HEK293 (cell line): ENCODE measurements at regions not wholly inside any gene's neighbourhood (a gene's known extent, or its start where the extent isn't known, plus 50 kb on each side); places are given as distances from the start of the nearest gene placed in this dataset.
"Not testable (repeated sequence)": the region's sequence is repeated elsewhere in the genome, so short reads cannot be mapped to it uniquely, and the experiment has no call there.

Experiments used
- CTCF ChIA-PET: fragments of 350-600 bp; formaldehyde crosslinking; extraction: SDS; loops from one replicate; lab custom pipeline; 2021; ENCODE audit warnings: antibody characterized with exemption; lab: Yijun Ruan, JAX
- POLR2A ChIA-PET: fragments of 300-600 bp; formaldehyde crosslinking; extraction: SDS; loops from one replicate; lab custom pipeline; 2020; ENCODE audit warnings: antibody characterized with exemption, inconsistent platforms; lab: Yijun Ruan, JAX
- H3K27ac ChIP-seq: fragments of 200-500 bp; sonication (Bioruptor generic); 2 replicates; pipeline ENCODE4 v1.5.1; 2014; ENCODE audit warnings: low read depth, low read length, control low read depth, inconsistent platforms; ENCODE audit errors: extremely low read depth
- H3K36me3 ChIP-seq, 2 experiments: fragments of 200-500 bp in 1 of 2; sonication (Bioruptor generic) in 1 of 2; 1 replicate in 1 of 2; 2 replicates in 1 of 2; pipeline ENCODE4 v1.5.1; 2014 to 2017; ENCODE audit warnings: inconsistent platforms in 2 of 2, low read length in 2 of 2; ENCODE audit not compliant: control insufficient read depth in 2 of 2, insufficient read depth in 1 of 2
- H3K4me1 ChIP-seq: fragments of 200-500 bp; sonication (Bioruptor generic); 2 replicates; pipeline ENCODE4 v1.5.1; 2014; ENCODE audit warnings: mild to moderate bottlenecking, low read length, inconsistent platforms; ENCODE audit not compliant: control insufficient read depth, insufficient read depth
- H3K4me3 ChIP-seq: 2 replicates; pipeline ENCODE4 v1.5.1; 2011; ENCODE audit warnings: low read depth, mild to moderate bottlenecking, control low read depth, low read length, moderate library complexity
- H3K9me3 ChIP-seq: fragments of 200-500 bp; sonication (Bioruptor generic); 2 replicates; pipeline ENCODE4 v1.5.1; 2014; ENCODE audit warnings: low read depth, low read length, inconsistent platforms; ENCODE audit not compliant: control insufficient read depth, insufficient read depth
- SP2 ChIP-seq: fragments of 450-650 bp; formaldehyde crosslinking; IDR thresholded peaks from 2 replicates; pipeline ENCODE4 v1.5.1; 2016; ENCODE audit warnings: missing biosample characterization, missing genetic modification characterization
- TCF7L2 ChIP-seq: IDR thresholded peaks from 2 replicates; pipeline ENCODE4 v1.6.1; 2011; ENCODE audit warnings: low read depth, mild to moderate bottlenecking, inconsistent platforms, low read length, moderate library complexity, borderline replicate concordance
- ZBTB1 ChIP-seq: fragments of 450-650 bp; formaldehyde crosslinking; IDR thresholded peaks from 2 replicates; pipeline ENCODE4 v1.5.1; 2016; ENCODE audit warnings: missing biosample characterization, missing genetic modification characterization
- ZNF146 ChIP-seq: fragments of 450-650 bp; formaldehyde crosslinking; IDR thresholded peaks from 2 replicates; pipeline ENCODE4 v1.5.1; 2016; ENCODE audit warnings: missing biosample characterization, missing genetic modification characterization
- ZNF394 ChIP-seq: fragments of 450-650 bp; formaldehyde crosslinking; IDR thresholded peaks from 2 replicates; pipeline ENCODE4 v1.5.1; 2016; ENCODE audit warnings: missing biosample characterization, missing genetic modification characterization, mild to moderate bottlenecking, moderate library complexity, borderline replicate concordance
- ZNF404 ChIP-seq: fragments of 450-650 bp; formaldehyde crosslinking; IDR thresholded peaks from 2 replicates; pipeline ENCODE4 v1.5.1; 2017; ENCODE audit warnings: missing biosample characterization, missing genetic modification characterization
- ZNF549 ChIP-seq: fragments of 450-650 bp; IDR thresholded peaks from 2 replicates; pipeline ENCODE4 v1.5.1; 2018; ENCODE audit warnings: missing biosample characterization, missing genetic modification characterization, mild to moderate bottlenecking, inconsistent platforms, moderate library complexity
- ZNF571 ChIP-seq: fragments of 450-650 bp; formaldehyde crosslinking; IDR thresholded peaks from 2 replicates; pipeline ENCODE4 v1.5.0; 2017; ENCODE audit warnings: missing biosample characterization, missing genetic modification characterization
- ZNF791 ChIP-seq: fragments of 450-650 bp; formaldehyde crosslinking; IDR thresholded peaks from 2 replicates; pipeline ENCODE4 v1.5.1; 2016; ENCODE audit warnings: missing biosample characterization, missing genetic modification characterization
- ZNF792 ChIP-seq: fragments of 450-650 bp; formaldehyde crosslinking; IDR thresholded peaks from 2 replicates; pipeline ENCODE4 v1.5.1; 2016; ENCODE audit warnings: missing biosample characterization, missing genetic modification characterization
- ZNF837 ChIP-seq: fragments of 450-650 bp; formaldehyde crosslinking; IDR thresholded peaks from 2 replicates; pipeline ENCODE4 v1.5.1; 2016; ENCODE audit warnings: missing biosample characterization, missing genetic modification characterization
- ZNF843 ChIP-seq: fragments of 450-650 bp; formaldehyde crosslinking; IDR thresholded peaks from 2 replicates; pipeline ENCODE4 v1.5.1; 2016; ENCODE audit warnings: missing biosample characterization, missing genetic modification characterization
- ZSCAN23 ChIP-seq: fragments of 450-650 bp; formaldehyde crosslinking; IDR thresholded peaks from 2 replicates; pipeline ENCODE4 v1.5.1; 2016; ENCODE audit warnings: missing biosample characterization, missing genetic modification characterization
- ZXDB ChIP-seq: fragments of 450-650 bp; formaldehyde crosslinking; IDR thresholded peaks from 2 replicates; pipeline ENCODE4 v1.5.1; 2016; ENCODE audit warnings: missing biosample characterization, missing genetic modification characterization
- TF ChIP-seq, protein P1 (sequence below): fragments of 450-650 bp; formaldehyde crosslinking; IDR thresholded peaks from 2 replicates; pipeline ENCODE4 v1.5.1; 2016; ENCODE audit warnings: missing biosample characterization, missing genetic modification characterization
- TF ChIP-seq, protein P2 (sequence below): fragments of 450-650 bp; formaldehyde crosslinking; IDR thresholded peaks from 2 replicates; pipeline ENCODE4 v1.5.1; 2016; ENCODE audit warnings: missing biosample characterization, missing genetic modification characterization
- TF ChIP-seq, protein P3 (sequence below): fragments of 450-650 bp; formaldehyde crosslinking; IDR thresholded peaks from 2 replicates; pipeline ENCODE4 v1.5.1; 2016; ENCODE audit warnings: missing biosample characterization, missing genetic modification characterization
- TF ChIP-seq, protein P4 (sequence below): fragments of 450-650 bp; formaldehyde crosslinking; IDR thresholded peaks from 2 replicates; pipeline ENCODE4 v1.5.1; 2016; ENCODE audit warnings: missing biosample characterization, missing genetic modification characterization

DNA sequence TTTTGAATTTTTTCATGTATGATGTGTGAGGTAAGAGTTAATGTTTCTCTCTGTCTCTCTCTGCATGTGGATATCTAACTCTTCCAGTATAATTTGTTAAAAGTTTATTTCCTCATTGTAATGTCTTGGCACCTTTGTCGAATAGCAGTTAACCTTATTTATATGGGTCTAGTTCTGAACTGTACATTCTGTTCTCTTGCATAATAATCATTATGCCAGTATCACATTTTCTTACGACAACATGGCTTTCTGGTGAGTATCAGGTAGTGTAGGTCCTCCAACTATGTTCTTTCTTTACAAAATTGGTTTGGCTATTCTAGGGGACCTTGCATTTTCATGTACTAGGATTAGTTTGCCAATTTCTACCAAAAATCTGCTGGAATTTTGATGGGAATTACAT is 337.0 kb upstream of the FZD8 start:
- no peak overlapping the region for H3K27ac ChIP-seq
- no peaks in the 10 kb centered on the region for H3K36me3 ChIP-seq
- TF ChIP-seq ZNF792 (tag by site-specific recombination) = no peak
- TF ChIP-seq, protein P1, sequence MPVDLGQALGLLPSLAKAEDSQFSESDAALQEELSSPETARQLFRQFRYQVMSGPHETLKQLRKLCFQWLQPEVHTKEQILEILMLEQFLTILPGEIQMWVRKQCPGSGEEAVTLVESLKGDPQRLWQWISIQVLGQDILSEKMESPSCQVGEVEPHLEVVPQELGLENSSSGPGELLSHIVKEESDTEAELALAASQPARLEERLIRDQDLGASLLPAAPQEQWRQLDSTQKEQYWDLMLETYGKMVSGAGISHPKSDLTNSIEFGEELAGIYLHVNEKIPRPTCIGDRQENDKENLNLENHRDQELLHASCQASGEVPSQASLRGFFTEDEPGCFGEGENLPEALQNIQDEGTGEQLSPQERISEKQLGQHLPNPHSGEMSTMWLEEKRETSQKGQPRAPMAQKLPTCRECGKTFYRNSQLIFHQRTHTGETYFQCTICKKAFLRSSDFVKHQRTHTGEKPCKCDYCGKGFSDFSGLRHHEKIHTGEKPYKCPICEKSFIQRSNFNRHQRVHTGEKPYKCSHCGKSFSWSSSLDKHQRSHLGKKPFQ = no peak
- TF ChIP-seq, protein P2, sequence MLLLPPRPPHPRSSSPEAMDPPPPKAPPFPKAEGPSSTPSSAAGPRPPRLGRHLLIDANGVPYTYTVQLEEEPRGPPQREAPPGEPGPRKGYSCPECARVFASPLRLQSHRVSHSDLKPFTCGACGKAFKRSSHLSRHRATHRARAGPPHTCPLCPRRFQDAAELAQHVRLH = no peak
- no peak for TF ChIP-seq ZNF146 (tag by site-specific recombination)
- TF ChIP-seq ZNF843 (tag by site-specific recombination) = no peak
- no peak for TF ChIP-seq ZNF549 (tag by site-specific recombination)
- H3K4me1 ChIP-seq = no peaks in the 10 kb centered on the region
- ChIA-PET CTCF (no interaction called here), POLR2A (no interaction called here)
- no peaks in the 10 kb centered on the region for H3K9me3 ChIP-seq
- no peak overlapping the region for H3K4me3 ChIP-seq

GRCh38 chr10:35973912-35974591 is 332.0 kb upstream of the FZD8 start:
- H3K4me3 ChIP-seq, H3K9me3 ChIP-seq, POLR2A ChIA-PET, H3K36me3 ChIP-seq, H3K4me1 ChIP-seq, CTCF ChIA-PET, H3K27ac ChIP-seq: not testable (repeated sequence)

DNA sequence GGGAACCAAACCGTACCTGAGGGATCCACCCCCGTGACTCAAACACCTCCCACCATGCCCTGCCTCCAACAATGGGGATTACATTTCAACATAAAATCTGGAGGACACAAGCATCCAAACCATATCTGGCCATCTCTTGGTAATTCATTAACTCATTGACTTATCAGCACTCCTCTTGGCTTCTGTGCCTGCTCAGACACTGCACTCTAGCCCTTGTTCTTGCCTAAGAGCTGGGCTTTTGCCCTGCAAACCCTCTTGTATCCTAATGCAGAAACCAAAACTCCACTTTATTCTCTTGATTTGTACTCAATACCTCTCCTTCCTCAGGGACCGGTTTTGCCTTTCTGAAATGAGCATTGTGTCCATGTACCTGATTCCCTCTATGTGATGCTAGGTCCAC is 330.2 kb upstream of the FZD8 start:
- H3K9me3 ChIP-seq = no peaks in the 10 kb centered on the region
- H3K36me3 ChIP-seq = no peaks in the 10 kb centered on the region
- TF ChIP-seq ZSCAN23 (tag by site-specific recombination) (no peak), SP2 (tag by site-specific recombination) (no peak), ZXDB (tag by site-specific recombination) (no peak), ZNF837 (no peak), TCF7L2 (no peak), ZNF394 (tag by site-specific recombination) (no peak), ZNF791 (tag by site-specific recombination) (no peak), ZBTB1 (tag by site-specific recombination) (no peak), ZNF571 (tag by site-specific recombination) (no peak), ZNF404 (tag by site-specific recombination) (no peak)
- TF ChIP-seq, protein P3, sequence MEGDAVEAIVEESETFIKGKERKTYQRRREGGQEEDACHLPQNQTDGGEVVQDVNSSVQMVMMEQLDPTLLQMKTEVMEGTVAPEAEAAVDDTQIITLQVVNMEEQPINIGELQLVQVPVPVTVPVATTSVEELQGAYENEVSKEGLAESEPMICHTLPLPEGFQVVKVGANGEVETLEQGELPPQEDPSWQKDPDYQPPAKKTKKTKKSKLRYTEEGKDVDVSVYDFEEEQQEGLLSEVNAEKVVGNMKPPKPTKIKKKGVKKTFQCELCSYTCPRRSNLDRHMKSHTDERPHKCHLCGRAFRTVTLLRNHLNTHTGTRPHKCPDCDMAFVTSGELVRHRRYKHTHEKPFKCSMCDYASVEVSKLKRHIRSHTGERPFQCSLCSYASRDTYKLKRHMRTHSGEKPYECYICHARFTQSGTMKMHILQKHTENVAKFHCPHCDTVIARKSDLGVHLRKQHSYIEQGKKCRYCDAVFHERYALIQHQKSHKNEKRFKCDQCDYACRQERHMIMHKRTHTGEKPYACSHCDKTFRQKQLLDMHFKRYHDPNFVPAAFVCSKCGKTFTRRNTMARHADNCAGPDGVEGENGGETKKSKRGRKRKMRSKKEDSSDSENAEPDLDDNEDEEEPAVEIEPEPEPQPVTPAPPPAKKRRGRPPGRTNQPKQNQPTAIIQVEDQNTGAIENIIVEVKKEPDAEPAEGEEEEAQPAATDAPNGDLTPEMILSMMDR (tag by site-specific recombination) = no peak
- TF ChIP-seq, protein P4, sequence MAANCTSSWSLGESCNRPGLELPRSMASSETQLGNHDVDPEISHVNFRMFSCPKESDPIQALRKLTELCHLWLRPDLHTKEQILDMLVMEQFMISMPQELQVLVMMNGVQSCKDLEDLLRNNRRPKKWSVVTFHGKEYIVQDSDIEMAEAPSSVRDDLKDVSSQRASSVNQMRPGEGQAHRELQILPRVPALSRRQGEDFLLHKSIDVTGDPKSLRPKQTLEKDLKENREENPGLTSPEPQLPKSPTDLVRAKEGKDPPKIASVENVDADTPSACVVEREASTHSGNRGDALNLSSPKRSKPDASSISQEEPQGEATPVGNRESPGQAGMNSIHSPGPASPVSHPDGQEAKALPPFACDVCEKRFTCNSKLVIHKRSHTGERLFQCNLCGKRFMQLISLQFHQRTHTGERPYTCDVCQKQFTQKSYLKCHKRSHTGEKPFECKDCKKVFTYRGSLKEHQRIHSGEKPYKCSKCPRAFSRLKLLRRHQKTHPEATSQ = no peak
- TF ChIP-seq, all 188 proteins: peak for 0
- H3K4me3 ChIP-seq = no peak overlapping the region
- ChIA-PET POLR2A (no interaction called here), CTCF (no interaction called here)
- H3K27ac ChIP-seq = no peak overlapping the region
- no peaks in the 10 kb centered on the region for H3K4me1 ChIP-seq
